A673 (cell line): ENCODE measurements at regions not wholly inside any gene's neighbourhood (a gene's known extent, or its start where the extent isn't known, plus 50 kb on each side); places are given as distances from the start of the nearest gene placed in this dataset.

Source experiments
- BruUV-seq: library from RNA; stranded (reverse); fragments of 400-500 nt; replicated peaks from 2 replicates; lab custom pipeline; 2021; lab: Mats Ljungman, UMichigan
- CTCF ChIA-PET: fragments of 300-600 bp; sonication (Branson Sonifier 250); formaldehyde crosslinking; loops from one replicate; lab custom pipeline; 2022; ENCODE audit warnings: antibody characterized with exemption; lab: Charles Lee
- POLR2A ChIA-PET: fragments of 300-600 bp; sonication (Branson Sonifier 250); formaldehyde crosslinking; loops from one replicate; lab custom pipeline; 2022; ENCODE audit warnings: antibody characterized with exemption; ENCODE audit not compliant: low non-redundant PET; lab: Charles Lee
- DNase-seq: peaks from one replicate; pipeline ENCODE4 v3.0.0-alpha.2; 2015; ENCODE audit warnings: low spot score
- H3K27ac ChIP-seq: fragments of 200-600 bp; sonication (generic); 2 replicates; pipeline ENCODE4 v1.5.1; 2016; ENCODE audit warnings: mixed run types, low read depth, mild to moderate bottlenecking, mixed read lengths, antibody characterized with exemption, low read length; ENCODE audit not compliant: poor library complexity, severe bottlenecking
- H3K27me3 ChIP-seq: fragments of 200-600 bp; sonication (generic); replicated peaks from 2 replicates; pipeline ENCODE4 v1.6.1; 2017; ENCODE audit warnings: mixed run types, low read depth, mild to moderate bottlenecking, mixed read lengths, antibody characterized with exemption, low read length; ENCODE audit not compliant: insufficient read depth, poor library complexity
- H3K36me3 ChIP-seq: fragments of 200-600 bp; sonication (generic); 2 replicates; pipeline ENCODE4 v1.6.1; 2016; ENCODE audit warnings: mixed run types, mild to moderate bottlenecking, mixed read lengths, antibody characterized with exemption, low read length; ENCODE audit not compliant: insufficient read depth, poor library complexity, severe bottlenecking
- H3K4me1 ChIP-seq: fragments of 200-600 bp; sonication (generic); 2 replicates; pipeline ENCODE4 v1.6.1; 2017; ENCODE audit warnings: mixed run types, mild to moderate bottlenecking, mixed read lengths, antibody characterized with exemption, low read length; ENCODE audit not compliant: insufficient read depth, poor library complexity, severe bottlenecking
- H3K4me3 ChIP-seq: fragments of 200-600 bp; sonication (generic); 2 replicates; pipeline ENCODE4 v1.5.1; 2016; ENCODE audit warnings: low read depth, mixed run types, mild to moderate bottlenecking, mixed read lengths, low read length; ENCODE audit not compliant: poor library complexity, severe bottlenecking
- H3K9me3 ChIP-seq: fragments of 200-600 bp; sonication (generic); 2 replicates; pipeline ENCODE4 v1.6.1; 2016; ENCODE audit warnings: mixed run types, low read depth, mild to moderate bottlenecking, mixed read lengths, antibody characterized with exemption, low read length; ENCODE audit not compliant: poor library complexity, severe bottlenecking
- EZH2 ChIP-seq: fragments of 200-600 bp; sonication (generic); IDR thresholded peaks from 2 replicates; pipeline ENCODE4 v1.6.1; 2017; ENCODE audit warnings: borderline replicate concordance, low read depth, mild to moderate bottlenecking, mixed read lengths, antibody characterized with exemption, low read length; ENCODE audit not compliant: poor library complexity, severe bottlenecking
- intact Hi-C: fragments of 100-400 bp; cut with micrococcal nuclease; formaldehyde crosslinking; loops from one replicate; pipeline ENCODE4 v1.10.0; 2022; ENCODE audit not compliant: unreplicated experiment
- TF ChIP-seq, protein P1 (sequence below): fragments of 300-800, 200-600 bp; sonication (generic); conservative IDR thresholded peaks from 2 replicates; pipeline ENCODE4 v1.5.1; 2017; ENCODE audit warnings: low read depth, mild to moderate bottlenecking, antibody characterized with exemption, low read length, moderate library complexity, mixed read lengths

DNA sequence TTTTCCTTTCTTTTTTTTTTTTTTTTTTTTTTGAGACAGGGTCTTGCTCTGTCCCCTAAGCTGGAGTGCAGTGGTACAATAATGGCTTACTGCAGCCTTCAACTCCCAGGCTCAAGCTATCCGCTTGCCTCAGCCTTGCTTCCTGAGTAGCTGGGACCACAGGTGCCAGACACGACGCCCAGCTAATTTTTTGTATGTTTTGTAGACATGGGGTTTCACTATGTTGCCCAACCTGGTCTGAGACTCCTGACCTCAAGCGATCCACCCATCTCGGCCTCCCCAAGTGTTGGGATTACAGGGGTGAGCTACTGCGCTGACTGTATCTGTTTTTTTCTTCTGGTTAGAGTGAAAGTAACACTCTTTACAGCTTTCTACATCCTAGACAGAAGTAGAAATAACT is 167.9 kb upstream of the FOXN2 start:
- CTCF ChIA-PET: interaction anchor here (0.6 kb wide), 1 partner anchor 22 kb away, joined by 3 read pairs; no protein-coding TSS in a partner anchor
- Histone ChIP-seq H3K27ac (no peak overlapping the region), H3K36me3 (no peaks in the 10 kb centered on the region), H3K4me3 (no peak overlapping the region), H3K4me1 (peaks cover 6% of the 10 kb centered on the region), H3K9me3 (no peaks in the 10 kb centered on the region), H3K27me3 (no peaks in the 10 kb centered on the region)
- no peak for DNase-seq
- POLR2A ChIA-PET: interaction anchor here (0.6 kb wide), 1 partner anchor 23 kb away, joined by 3 read pairs; no protein-coding TSS in a partner anchor
- intact Hi-C loops: no loop called here
- no TSS peak for BruUV-seq
- TF ChIP-seq, protein P1, sequence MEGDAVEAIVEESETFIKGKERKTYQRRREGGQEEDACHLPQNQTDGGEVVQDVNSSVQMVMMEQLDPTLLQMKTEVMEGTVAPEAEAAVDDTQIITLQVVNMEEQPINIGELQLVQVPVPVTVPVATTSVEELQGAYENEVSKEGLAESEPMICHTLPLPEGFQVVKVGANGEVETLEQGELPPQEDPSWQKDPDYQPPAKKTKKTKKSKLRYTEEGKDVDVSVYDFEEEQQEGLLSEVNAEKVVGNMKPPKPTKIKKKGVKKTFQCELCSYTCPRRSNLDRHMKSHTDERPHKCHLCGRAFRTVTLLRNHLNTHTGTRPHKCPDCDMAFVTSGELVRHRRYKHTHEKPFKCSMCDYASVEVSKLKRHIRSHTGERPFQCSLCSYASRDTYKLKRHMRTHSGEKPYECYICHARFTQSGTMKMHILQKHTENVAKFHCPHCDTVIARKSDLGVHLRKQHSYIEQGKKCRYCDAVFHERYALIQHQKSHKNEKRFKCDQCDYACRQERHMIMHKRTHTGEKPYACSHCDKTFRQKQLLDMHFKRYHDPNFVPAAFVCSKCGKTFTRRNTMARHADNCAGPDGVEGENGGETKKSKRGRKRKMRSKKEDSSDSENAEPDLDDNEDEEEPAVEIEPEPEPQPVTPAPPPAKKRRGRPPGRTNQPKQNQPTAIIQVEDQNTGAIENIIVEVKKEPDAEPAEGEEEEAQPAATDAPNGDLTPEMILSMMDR: no peak
- TF ChIP-seq EZH2: no peak

DNA sequence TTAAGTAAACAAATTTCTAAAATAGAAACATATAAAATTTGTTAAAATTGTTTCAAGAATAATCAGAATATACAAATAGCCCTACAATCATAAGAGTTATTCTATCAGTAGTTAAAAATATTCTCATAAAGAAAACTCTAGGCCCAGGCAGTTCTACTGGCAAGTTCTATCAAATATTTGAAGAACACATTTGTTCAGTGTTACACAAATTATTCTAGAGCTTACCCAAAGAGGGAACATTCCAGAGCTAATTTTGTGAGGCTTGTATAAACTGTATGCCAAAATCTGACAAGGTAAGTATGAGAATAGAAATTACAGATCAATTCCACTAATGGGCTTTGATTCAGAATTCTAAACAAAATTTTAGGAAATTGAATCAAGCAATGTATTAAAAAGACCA is 166.8 kb upstream of the FOXN2 start:
- no peaks in the 10 kb centered on the region for H3K27me3 ChIP-seq
- BruUV-seq: no TSS peak
- ChIA-PET CTCF (no interaction called here), POLR2A (no interaction called here)
- no peak for TF ChIP-seq EZH2
- TF ChIP-seq, protein P1: no peak
- peaks cover 6% of the 10 kb centered on the region for H3K4me1 ChIP-seq
- DNase-seq: no peak
- no peaks in the 10 kb centered on the region for H3K9me3 ChIP-seq
- no peaks in the 10 kb centered on the region for H3K36me3 ChIP-seq
- no peak overlapping the region for H3K27ac ChIP-seq
- no peak overlapping the region for H3K4me3 ChIP-seq
- intact Hi-C loops: no loop called here

DNA sequence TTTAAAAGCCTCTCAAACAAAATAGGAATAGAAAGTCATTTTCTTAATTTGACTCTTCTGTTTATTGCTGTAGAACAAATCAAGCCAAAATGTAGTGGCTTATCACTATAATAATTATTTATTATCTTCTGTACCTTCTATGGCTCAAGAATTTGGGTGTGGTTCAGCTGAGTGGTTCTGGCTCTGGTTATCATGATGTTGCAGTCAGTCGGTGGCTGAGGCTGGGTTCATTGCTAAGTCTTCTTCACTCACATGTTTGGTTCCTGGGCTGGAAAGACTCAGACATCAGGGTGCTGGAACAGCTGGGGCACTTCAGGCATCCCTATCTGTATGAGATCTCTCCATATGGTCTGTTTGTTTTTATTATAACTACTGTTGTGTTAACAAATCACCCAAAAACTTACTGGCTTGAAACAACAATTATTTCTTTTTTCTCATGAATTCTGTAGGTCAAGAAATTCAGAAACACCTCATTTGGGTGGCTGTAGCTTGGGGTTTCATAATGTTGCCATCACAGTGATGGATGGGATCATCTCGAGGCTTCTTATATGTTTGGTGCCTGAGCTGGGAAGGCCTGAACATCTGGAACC is 165.5 kb upstream of the FOXN2 start:
- H3K27ac ChIP-seq: no peak overlapping the region

More for the DNA sequence above, 165.5 kb upstream of the FOXN2 start:
- no peak overlapping the region for H3K4me3 ChIP-seq
- POLR2A ChIA-PET: no interaction called here
- no TSS peak for BruUV-seq
- H3K9me3 ChIP-seq: no peaks in the 10 kb centered on the region
- CTCF ChIA-PET: no interaction called here
- no peak for DNase-seq
- peaks cover 6% of the 10 kb centered on the region for H3K4me1 ChIP-seq
- no peaks in the 10 kb centered on the region for H3K27me3 ChIP-seq
- TF ChIP-seq, protein P1: no peak
- no peak for TF ChIP-seq EZH2
- intact Hi-C loops: no loop called here
- no peaks in the 10 kb centered on the region for H3K36me3 ChIP-seq
